ENCODE measurements at regions not wholly inside any gene's neighbourhood (a gene's known extent, or its start where the extent isn't known, plus 50 kb on each side); places are given as distances from the start of the nearest gene placed in this dataset.

GRCh38 chr15:47937834-47938233 is 183.0 kb upstream of the SLC24A5 start:
- H3K27me3 ChIP-seq: no peaks in the 10 kb centered on the region
- H3K36me3 ChIP-seq: no peaks in the 10 kb centered on the region
- H3K9me3 ChIP-seq: no peaks in the 10 kb centered on the region
- DNase-seq: no peak
- H3K4me1 ChIP-seq: no peaks in the 10 kb centered on the region
- no peak overlapping the region for H3K4me3 ChIP-seq
- no peak overlapping the region for H3K27ac ChIP-seq
- TF ChIP-seq POLR2A (IDR thresholded peaks at IDR 0.05) (no peak), CTCF (IDR thresholded peaks at IDR 0.05) (no peak)

DNA sequence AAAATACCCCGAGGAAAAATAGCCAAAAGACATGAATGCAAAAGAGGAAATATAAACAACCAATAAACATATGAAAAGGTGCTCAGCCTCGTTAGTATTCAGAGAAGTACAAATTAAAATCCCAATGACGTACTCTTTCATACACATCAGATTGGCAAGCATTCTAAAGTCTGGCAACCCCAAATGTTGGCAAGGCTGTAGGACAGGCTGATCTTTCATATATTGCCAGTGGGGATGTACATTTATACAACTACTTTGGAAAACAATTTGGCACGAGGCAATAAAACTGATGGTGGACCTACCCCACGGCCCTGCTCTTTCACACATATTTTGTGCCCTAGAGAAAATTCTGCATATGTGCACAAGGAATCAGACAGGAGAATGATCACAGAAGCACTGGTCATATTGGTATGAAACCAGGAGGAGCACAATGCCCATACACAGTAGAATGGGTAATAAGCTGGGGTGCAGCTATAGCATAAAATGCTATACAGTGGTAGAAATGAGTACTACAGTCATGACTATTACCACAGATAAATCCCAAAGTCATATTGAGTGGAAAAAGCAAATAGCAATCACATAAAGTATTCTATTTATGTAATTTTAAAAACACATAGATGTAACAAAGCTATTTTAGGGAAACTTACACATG is 176.0 kb upstream of the SLC24A5 start:
- no peak for DNase-seq
- no peaks in the 10 kb centered on the region for H3K27me3 ChIP-seq
- H3K4me1 ChIP-seq: no peaks in the 10 kb centered on the region
- H3K9me3 ChIP-seq: no peaks in the 10 kb centered on the region
- TF ChIP-seq CTCF (IDR thresholded peaks at IDR 0.05): peak in 2 of 6 experiments; percentile 7 to 8
- no peak for TF ChIP-seq POLR2A (IDR thresholded peaks at IDR 0.05)
- H3K36me3 ChIP-seq: no peaks in the 10 kb centered on the region
- no peak overlapping the region for H3K4me3 ChIP-seq
- H3K27ac ChIP-seq: no peak overlapping the region

GRCh38 chr15:47945872-47946650 is 174.7 kb upstream of the SLC24A5 start:
- TF ChIP-seq CTCF (IDR thresholded peaks at IDR 0.05): no peak
- no peak for TF ChIP-seq POLR2A (IDR thresholded peaks at IDR 0.05)
- Histone ChIP-seq H3K4me1 (no peaks in the 10 kb centered on the region), H3K27ac (no peak overlapping the region), H3K36me3 (no peaks in the 10 kb centered on the region), H3K27me3 (no peaks in the 10 kb centered on the region), H3K9me3 (no peaks in the 10 kb centered on the region), H3K4me3 (no peak overlapping the region)
- DNase-seq: no peak

DNA sequence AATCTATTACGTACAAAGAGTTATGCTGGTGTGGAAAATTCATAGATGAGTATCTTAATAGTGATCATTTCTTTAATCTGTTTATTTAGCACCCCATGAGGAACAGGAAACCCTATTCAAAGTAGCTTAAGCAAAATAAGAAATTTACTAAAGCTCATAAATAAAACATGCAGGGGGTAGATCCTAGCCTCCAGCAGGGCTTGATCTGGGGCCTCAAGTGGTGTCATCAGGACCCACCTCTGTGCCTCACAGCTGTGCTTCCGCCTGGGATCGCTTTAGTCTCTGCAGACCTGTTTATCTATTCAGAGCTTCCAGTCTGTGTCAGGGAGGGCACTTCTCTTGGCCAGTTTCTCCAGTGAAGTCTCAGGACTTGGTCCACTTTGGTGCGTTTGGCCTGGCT is 171.0 kb upstream of the SLC24A5 start:
- DNase-seq: no peak
- TF ChIP-seq POLR2A (IDR thresholded peaks at IDR 0.05) (no peak), CTCF (IDR thresholded peaks at IDR 0.05) (no peak)
- no peaks in the 10 kb centered on the region for H3K36me3 ChIP-seq

GRCh38 chr15:47950447-47950846 is 170.3 kb upstream of the SLC24A5 start:
- Histone ChIP-seq H3K4me3 (no peak overlapping the region), H3K4me1 (no peaks in the 10 kb centered on the region), H3K36me3 (no peaks in the 10 kb centered on the region), H3K9me3 (no peaks in the 10 kb centered on the region), H3K27me3 (no peaks in the 10 kb centered on the region), H3K27ac (no peak overlapping the region)
- no peak for TF ChIP-seq CTCF (IDR thresholded peaks at IDR 0.05)
- TF ChIP-seq POLR2A (IDR thresholded peaks at IDR 0.05): no peak
- DNase-seq: no peak

More for the DNA sequence above, 171.0 kb upstream of the SLC24A5 start:
- H3K9me3 ChIP-seq: no peaks in the 10 kb centered on the region
- no peak overlapping the region for H3K4me3 ChIP-seq
- H3K27ac ChIP-seq: no peak overlapping the region
- H3K4me1 ChIP-seq: no peaks in the 10 kb centered on the region
- H3K27me3 ChIP-seq: no peaks in the 10 kb centered on the region
